Mucosa of descending colon (tissue), 3 donors: ENCODE measurements at regions not wholly inside any gene's neighbourhood (a gene's known extent, or its start where the extent isn't known, plus 50 kb on each side); places are given as distances from the start of the nearest gene placed in this dataset.

ENCODE experiments used
- ATAC-seq: fragments of 200-7000 bp; cut with Tn5 transposase; one replicate; pipeline ENCODE4 v1.9.1; 2020; ENCODE audit warnings: mild to moderate bottlenecking, moderate library complexity
- DNase-seq, 3 donors: peaks; one replicate each; pipeline ENCODE4 v3.0.0-alpha.2; 2020
- H3K36me3 ChIP-seq: fragments of 200-600 bp; one replicate; pipeline ENCODE4 v1.8.0; 2021; ENCODE audit warnings: low read depth, mild to moderate bottlenecking
- H3K4me1 ChIP-seq: fragments of 200-600 bp; one replicate; pipeline ENCODE4 v1.8.0; 2021; ENCODE audit warnings: low read depth, mild to moderate bottlenecking
- H3K4me3 ChIP-seq: fragments of 200-600 bp; one replicate; pipeline ENCODE4 v1.8.0; 2021; ENCODE audit warnings: mild to moderate bottlenecking
- H3K9me3 ChIP-seq: fragments of 200-600 bp; one replicate; pipeline ENCODE4 v1.8.0; 2021; ENCODE audit warnings: mild to moderate bottlenecking
- CTCF ChIP-seq: fragments of 200-600 bp; IDR thresholded peaks from one replicate; pipeline ENCODE4 v1.8.0; 2022; ENCODE audit warnings: antibody characterized with exemption, mild to moderate bottlenecking
- intact Hi-C, 2 donors: fragments of 100-400 bp; cut with DNase I in 1 of 2; cut with micrococcal nuclease in 1 of 2; formaldehyde crosslinking; loops; one replicate each; pipeline versions ENCODE4 v1.11.0 to v1.11.1; 2022; cut with DNase I, micrococcal nuclease
- donor health status: DM: no; HTN: no; CAD: no; lungs with moderate emphysema.
- donor health status: DM: no; HTN: no; CAD: no.
- donor health status: DM: no; HTN: yes; CAD: no.

DNA sequence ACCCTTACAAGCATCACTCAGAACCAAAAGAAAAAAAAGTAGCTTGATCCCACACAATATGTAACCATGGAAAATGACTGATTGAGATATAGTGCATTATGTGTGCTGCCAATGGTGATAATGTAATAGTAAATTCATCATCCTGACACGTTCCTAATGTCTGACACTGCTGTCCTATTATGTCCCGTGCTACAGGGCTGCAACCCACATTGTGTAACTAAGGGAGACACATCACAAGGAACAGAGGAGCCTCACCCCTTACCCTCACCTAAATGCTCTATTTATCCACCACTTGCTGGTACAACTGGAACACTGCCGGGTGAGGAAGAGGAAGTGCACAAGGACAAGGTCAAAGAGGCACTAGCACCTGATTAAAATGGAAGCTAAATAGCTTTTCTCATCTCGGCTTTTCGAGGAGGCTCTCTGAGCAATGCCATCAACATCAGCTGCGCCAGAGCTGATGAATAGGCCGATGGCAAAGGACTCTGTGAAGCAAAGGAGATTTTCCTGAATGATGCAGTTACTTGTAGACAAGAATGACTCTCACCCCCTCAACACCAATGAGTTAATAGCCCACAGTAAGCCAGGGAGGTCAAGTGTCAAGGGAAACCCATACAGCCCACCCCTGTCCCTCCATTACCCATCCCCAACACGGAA, 181.6 kb downstream of the HNRNPD start:
- no peaks in the 10 kb centered on the region for H3K4me1 ChIP-seq
- TF ChIP-seq CTCF: no peak
- H3K4me3 ChIP-seq: no peak overlapping the region
- H3K9me3 ChIP-seq: no peaks in the 10 kb centered on the region
- intact Hi-C loops: no loop called here
- ATAC-seq: no peak
- H3K36me3 ChIP-seq: no peaks in the 10 kb centered on the region
- DNase-seq: no peak

- intact Hi-C loops: no loop called here
- H3K4me1 ChIP-seq: no peaks in the 10 kb centered on the region
- no peaks in the 10 kb centered on the region for H3K36me3 ChIP-seq
- TF ChIP-seq CTCF: no peak
- DNase-seq: no peak
- H3K9me3 ChIP-seq: no peaks in the 10 kb centered on the region
- no peak for ATAC-seq
- H3K4me3 ChIP-seq: no peak overlapping the region
Observed at GRCh38 chr4:82181789-82182188, 192.0 kb downstream of the HNRNPD start.

- DNase-seq (no peak), ATAC-seq (no peak)
- Histone ChIP-seq H3K9me3 (no peaks in the 10 kb centered on the region), H3K4me1 (no peaks in the 10 kb centered on the region), H3K36me3 (no peaks in the 10 kb centered on the region), H3K4me3 (no peak overlapping the region)
- TF ChIP-seq CTCF: no peak
- intact Hi-C loops: no loop called here
Observed at GRCh38 chr4:82172186-82172585, 201.6 kb downstream of the HNRNPD start.

- TF ChIP-seq CTCF: no peak
- intact Hi-C loops: no loop called here
- H3K4me3 ChIP-seq: no peak overlapping the region
- no peaks in the 10 kb centered on the region for H3K4me1 ChIP-seq
- no peaks in the 10 kb centered on the region for H3K36me3 ChIP-seq
- no peaks in the 10 kb centered on the region for H3K9me3 ChIP-seq
- DNase-seq (no peak), ATAC-seq (no peak)
Observed at GRCh38 chr4:82171531-82172155, 202.1 kb downstream of the HNRNPD start.

GRCh38 chr4:82149750-82150149, 224.0 kb downstream of the HNRNPD start:
- TF ChIP-seq CTCF: no peak
- no peaks in the 10 kb centered on the region for H3K9me3 ChIP-seq
- intact Hi-C loops: no loop called here

More at GRCh38 chr4:82149750-82150149, 224.0 kb downstream of the HNRNPD start:
- Histone ChIP-seq H3K4me3 (no peak overlapping the region), H3K4me1 (no peaks in the 10 kb centered on the region), H3K36me3 (no peaks in the 10 kb centered on the region)
- DNase-seq (no peak), ATAC-seq (no peak)
